Amniotic epithelial cell (primary cell): ENCODE measurements at regions not wholly inside any gene's neighbourhood (a gene's known extent, or its start where the extent isn't known, plus 50 kb on each side); places are given as distances from the start of the nearest gene placed in this dataset.

Source experiments
- DNase-seq: peaks from one replicate; pipeline ENCODE4 v3.0.0-alpha.2; 2010; ENCODE audit warnings: low read depth

GRCh38 chr22:44592126-44592823 lies 94.2 kb upstream of the RTL6 start:
- DNase-seq = no peak

DNA sequence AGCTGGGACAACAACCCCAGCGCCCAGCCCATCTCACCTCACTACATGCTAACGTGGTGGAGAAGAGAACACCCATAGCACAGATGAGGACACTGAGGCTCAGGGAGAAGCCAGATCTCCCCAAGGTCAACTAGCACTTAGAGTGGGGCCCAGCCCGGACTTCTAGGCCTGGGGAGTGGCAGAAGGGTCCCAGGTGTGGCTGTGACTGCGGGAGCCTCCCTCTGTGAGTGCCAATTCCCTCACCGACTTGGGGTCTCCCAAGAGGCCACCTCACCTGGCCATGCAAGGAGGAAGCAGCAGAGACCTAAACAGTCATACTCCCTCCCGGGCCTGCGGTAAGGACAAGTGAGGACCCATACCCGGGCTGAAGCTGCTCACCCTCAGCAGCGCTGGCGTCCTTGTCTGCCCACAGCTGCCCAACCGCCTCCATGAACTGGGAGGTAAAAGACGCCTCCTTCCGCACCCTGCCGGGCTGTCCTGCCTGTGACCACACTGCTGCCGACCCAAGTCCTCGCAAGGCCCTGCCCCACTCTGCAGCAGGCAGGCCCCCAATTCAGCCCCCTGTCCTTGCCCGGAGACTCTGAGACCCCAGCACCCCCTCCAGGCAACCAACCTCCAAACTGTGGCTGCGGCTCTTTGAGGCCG lies 93.2 kb upstream of the RTL6 start:
- DNase-seq = no peak

- no peak for DNase-seq
Observed at GRCh38 chr22:44590291-44590690, 92.3 kb upstream of the RTL6 start.

DNA sequence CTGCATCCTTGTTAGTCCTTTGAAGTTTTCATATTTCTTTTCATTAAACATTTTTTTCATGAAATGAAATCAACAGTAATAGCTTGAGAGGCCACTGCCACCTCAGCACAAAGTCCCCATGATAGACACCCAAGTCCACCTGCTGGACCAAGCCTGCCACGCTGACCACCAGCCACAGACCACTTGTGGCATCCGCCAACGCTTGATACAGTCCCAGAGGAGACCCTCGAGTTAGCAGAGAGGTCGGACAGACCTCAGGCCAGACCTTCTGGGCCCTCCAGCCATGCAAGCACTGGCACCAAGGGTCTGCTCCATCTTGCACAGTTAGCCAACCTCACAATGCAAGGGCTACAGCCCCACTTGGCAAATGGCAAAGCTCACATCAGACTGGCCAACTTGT lies 91.8 kb upstream of the RTL6 start:
- DNase-seq = no peak

GRCh38 chr22:44588348-44588747 lies 90.3 kb upstream of the RTL6 start:
- no peak for DNase-seq

GRCh38 chr22:44587737-44588310 lies 89.8 kb upstream of the RTL6 start:
- DNase-seq = no peak

DNA sequence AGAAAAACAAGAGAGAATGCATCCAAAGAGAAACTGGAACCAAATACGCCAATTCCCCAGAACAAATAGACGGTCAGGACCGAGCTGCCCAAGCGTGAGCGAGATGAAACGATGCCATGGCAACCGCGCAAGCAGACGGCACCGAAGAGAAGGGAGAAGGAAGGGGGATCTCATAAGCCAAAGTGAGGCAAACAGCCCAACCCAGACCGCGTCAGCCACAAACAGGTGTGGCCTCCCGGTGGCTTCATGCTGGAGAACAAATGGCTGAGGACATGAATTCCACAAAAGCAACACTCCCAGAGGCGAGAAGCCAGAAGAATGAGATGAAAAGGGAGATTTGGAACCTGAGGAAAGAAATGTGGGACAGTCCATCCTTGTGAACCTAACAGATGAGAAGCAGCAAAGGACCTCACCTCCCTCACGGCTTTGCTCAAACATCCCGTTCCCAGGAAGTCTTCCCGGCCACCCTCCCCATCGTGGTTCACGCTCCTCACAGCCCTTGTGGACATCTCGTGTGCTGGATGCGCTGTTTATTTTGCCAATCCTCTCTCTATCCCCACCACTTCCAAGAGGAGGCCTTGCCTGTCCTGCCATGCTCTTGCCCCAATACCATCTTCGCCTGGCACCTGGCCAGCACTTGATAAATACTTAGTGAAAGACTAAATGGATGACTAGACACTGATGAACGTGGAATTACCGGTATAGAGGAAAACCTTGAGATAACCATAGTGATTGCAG lies 89.1 kb upstream of the RTL6 start:
- DNase-seq = no peak

DNA sequence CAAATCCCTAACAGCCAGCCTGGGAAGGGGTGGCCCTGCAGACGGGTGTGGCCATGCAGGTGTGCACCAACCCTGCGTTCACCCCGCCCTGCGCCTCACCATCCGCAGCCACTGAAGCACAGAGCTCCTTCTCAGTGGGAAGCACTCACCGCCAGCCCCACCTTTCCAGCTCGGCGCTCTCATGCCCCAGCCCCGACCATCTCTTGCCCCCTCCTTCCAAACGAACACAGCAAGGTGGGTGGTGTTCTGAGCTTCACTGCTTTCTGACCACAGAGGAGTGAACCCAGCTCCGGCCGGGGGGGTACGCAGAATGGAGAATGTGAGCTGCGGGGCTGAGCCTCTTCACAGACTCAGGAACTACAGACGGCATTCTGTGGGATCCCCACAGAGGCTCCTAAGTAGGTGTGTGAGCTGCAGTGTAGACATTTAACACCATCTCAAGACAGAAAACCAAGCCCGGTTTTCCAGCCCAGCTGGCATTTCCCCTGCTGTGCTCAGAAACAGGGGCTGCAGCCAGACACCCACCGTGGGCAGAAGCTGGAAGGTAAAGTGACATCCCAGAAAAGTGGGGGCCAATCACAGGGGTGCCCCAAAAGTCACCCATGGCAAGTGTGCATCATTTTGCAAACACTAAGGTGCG lies 88.4 kb upstream of the RTL6 start:
- DNase-seq = no peak

- no peak for DNase-seq
Observed at GRCh38 chr22:44585559-44586350, 87.7 kb upstream of the RTL6 start.

GRCh38 chr22:44584256-44584902 lies 86.3 kb upstream of the RTL6 start:
- no peak for DNase-seq

DNA sequence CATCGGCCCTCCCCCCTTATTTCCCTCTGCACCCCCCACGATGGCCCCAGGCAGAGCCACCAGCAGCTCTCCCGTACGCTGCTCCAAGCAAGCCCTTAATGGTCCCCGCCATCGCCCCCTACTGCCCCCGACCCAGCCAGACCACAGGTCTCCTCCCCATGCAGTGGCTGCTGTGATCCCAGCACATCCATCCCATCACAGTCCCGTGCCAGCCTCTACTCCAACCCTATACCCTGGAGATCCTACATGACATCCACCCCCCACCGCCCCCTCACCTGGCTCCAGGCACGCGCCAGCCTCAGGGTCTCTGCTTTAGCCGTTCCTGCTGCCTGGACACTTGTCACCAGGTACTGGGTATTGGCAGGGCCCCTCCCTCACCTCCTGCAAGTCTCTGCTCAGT lies 85.8 kb upstream of the RTL6 start:
- no peak for DNase-seq

DNA sequence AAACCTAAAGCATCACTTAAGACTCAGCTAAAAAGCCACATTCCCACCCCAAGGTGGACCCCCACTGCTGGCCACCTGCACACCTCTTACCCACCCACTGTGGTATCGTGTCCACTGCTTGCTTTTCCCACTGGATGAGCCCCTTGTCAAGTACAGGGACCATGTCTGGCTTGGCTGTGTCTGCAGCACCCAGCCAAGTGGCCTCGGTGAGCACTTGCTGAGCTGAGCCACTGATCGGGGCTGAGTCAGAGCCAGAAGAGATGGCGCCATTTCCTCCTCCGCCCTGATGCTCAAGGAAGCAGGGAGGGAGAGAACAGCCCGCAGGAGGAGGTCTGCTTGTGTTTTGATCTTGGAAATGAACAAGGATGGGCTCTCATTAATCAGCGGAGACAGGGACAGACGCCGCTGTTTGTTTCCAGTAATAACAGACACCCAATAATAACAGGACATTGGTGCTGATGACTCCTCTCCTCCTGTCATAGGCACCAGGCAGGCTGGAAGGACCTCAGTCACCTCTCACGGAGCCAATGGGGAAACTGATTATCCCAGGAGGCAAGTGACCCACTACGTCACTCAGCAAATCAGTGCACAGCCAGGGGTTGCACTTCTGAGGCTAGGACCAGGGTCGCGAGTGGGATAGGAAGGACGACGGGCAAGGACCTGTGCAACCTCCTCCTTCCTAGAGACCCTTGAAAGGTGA lies 85.2 kb upstream of the RTL6 start:
- DNase-seq = no peak

GRCh38 chr22:44582016-44582415 lies 84.0 kb upstream of the RTL6 start:
- no peak for DNase-seq

- no peak for DNase-seq
Observed at GRCh38 chr22:44581096-44581435, 83.0 kb upstream of the RTL6 start.

DNA sequence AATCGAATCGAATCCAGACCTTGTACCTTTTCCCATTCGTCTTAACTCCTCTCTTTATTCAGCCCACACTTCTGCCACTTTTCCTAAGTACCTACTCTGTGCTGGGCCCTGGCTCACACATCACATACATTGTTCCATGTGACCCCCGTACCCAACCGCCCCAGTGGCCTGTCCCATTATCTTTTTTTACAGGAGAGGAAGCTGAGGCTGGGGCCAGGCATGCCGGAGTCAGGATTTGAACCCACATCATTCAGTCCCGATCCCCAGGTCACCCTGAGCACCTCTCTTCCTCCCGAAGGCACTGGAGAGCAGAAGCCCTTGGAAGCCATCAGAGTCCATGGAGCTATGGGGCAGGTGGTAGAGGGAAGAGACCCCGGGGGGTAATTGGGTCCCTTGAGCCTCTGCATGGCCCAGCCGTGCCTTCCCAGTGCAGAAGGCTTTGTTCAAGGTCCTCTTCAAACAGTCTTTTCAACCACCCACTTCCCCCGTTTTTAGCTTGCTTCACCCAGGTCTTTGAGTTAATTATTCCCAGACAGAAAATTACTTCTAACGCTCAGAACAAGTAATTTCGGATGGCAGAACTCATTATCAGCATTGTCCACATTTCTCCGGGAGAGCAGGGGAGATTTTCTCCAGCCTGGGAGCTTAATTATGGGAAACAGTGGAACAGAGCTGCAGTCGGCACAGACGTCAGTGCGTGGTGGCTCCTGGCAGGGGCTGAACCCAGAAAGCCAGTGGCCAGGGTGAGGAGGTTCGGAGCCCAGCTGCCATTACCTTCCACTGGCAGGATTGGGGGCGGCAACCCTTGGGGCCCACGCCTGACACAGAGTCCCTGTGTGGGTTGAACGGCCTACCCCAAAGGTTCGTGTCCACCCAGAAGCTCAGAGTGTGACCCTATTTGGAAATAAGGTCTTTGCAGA lies 82.4 kb upstream of the RTL6 start:
- no peak for DNase-seq

GRCh38 chr22:44578516-44579230 lies 80.6 kb upstream of the RTL6 start:
- DNase-seq = no peak

GRCh38 chr22:44578110-44578457 lies 80.1 kb upstream of the RTL6 start:
- no peak for DNase-seq

- DNase-seq = no peak
Observed at GRCh38 chr22:44577391-44578109, 79.5 kb upstream of the RTL6 start.
